CD4-positive, alpha-beta T cell treated with Interleukin-15 for 1 hour (primary cell): ENCODE measurements at regions not wholly inside any gene's neighbourhood (a gene's known extent, or its start where the extent isn't known, plus 50 kb on each side); places are given as distances from the start of the nearest gene placed in this dataset.
"Not testable (repeated sequence)": the region's sequence is repeated elsewhere in the genome, so short reads cannot be mapped to it uniquely, and the experiment has no call there.

ENCODE experiments used
- DNase-seq: peaks from one replicate; pipeline ENCODE4 v3.0.0-alpha.2; 2020

DNA sequence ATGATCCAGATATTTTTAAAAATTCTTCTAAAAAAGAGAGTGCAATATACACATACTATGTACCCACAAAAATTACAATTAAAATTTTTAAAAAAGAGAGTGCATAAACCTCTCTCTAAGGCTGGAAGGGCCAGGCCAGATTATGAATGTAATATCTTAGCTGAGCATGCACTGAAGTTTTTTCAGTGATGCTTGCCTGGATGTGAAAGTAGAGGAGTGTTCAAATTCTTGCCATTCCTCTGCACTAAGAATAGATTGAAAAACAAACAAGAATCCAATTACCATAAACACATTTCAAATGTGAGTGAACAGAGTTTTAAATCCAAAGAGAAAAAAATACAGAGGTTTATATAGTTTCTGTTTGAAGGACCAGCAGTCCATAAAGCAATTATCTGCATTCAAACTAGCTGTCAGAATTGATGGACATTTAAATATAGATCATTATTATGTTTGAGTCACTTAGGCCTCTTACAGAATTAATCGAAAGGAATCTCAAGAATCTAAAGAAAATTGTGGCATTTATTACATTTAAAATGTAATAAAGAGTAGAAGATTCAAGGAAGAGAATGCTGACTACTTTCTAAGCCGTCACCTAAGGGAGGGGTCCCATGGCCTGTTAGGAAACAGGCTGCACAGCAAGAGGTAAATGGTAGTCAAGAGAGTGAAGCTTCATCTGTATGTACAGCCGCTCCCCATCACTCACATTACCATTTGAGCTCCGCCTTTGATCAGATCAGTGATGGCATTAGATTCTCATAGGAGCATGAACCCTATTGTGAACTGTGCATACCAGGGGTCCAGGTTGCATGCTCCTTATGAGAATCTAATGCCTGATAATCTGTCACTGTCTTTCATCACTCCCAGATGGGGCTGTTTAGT is 159.3 kb upstream of the MDFIC2 start:
- no peak for DNase-seq

DNA sequence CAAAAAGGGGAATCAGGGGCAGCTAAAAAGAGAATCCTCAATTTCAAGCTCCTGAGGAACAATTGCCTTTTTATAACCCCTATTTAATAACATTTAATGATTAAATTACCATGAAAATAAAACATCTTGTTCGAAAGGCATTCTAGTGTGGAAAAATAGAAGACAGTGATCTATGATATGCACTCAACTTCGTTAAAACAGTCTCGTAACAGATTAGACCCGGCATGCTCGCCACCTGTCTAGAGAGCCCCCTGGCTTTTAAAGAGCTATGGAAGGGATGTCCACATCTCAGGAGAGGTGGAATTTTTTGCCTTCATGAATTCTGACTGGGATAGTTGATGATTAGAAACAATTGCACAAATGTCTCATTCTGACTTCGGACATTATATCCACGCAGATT is 153.7 kb upstream of the MDFIC2 start:
- DNase-seq = no peak

DNA sequence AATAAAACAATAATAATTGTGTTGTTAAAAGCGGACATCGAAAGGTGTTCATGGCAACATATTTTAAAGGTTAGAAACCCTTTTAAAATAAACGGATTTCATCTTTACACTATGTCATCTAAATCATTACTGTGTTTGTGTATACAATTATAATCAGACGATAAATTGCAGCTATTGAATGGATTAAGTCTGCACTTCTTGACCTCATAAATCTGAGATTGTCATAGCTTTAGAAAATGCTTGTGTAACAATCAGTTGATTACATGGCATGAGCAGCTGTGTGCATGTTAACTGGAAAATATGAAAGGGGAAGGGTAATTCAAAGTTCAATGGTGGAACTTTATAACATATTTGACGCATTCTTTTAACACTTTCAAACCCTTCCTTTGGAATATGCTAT is 152.4 kb upstream of the MDFIC2 start:
- DNase-seq = no peak

DNA sequence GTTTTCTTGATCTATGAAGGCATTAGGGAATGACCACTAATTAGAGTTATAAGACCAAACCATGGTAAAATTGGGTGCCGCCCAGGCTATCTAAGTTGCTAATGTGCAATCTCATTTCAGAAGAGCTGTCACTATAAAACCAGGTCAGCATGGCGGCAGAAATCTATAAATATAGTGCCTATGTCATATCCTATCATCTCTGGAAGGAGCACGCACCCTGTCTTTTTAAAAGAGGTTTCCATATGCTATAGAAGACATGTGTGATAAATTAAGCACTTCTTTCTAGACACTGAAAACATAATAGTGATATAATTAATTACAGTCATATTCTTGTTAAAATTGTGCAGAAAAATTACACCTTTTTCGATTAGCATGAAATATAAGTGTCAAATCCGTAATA is 152.0 kb upstream of the MDFIC2 start:
- DNase-seq = no peak

DNA sequence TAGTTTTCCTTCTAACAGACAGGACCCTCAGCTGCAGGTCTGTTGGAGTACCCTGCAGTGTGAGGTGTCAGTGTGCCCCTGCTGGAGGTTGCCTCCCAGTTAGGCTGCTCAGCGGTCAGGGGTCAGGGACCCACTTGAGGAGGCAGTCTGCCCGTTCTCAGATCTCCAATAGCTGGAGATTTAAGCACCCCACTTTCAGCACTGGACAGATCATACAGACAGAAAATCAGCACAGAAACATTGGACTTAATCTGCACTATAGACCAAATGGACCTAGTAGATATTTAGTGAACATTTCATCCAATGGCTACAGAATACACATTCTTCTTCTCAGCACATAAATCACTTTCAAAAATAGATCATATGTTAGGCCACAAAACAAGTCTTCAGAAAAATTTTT is 137.8 kb upstream of the MDFIC2 start:
- not testable (repeated sequence) for DNase-seq

DNA sequence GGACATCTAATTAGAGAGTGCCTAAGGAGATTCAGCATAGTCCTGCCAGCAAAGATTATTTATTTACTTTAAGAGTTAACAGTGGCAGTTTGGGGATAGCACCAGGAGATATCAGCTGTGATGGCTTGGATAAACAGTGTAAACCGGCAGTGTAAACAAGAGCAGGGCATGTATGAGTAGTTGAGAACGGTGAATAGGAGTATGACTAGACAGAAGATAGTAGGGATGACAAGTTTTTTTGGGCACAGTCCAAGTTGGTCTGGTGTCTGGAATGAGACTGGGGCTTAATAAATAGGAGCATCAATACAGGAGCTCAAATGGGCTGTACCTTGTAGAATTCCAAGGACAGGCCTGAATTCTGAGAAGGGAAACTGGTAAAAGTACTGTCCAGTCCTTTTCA is 123.0 kb upstream of the MDFIC2 start:
- DNase-seq = not testable (repeated sequence)

DNA sequence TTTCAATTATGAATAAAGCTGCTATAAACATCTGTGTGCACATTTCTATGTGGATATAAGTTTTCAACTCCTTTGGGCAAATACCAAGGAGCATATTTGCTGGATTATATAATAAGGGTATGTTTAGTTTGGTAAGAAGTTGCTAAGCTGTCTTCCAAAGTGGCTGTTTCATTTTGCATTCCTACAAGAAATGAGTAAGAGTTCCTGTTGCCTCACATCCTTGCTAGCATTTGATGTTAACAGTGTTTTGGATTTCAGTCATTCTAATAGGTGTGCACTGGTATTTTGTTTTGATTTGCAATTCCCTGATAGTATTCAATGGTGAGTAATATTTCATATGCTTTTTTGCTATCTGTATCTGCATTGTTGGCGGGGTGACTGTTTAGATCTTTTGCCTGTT is 120.7 kb upstream of the MDFIC2 start:
- DNase-seq = no peak

DNA sequence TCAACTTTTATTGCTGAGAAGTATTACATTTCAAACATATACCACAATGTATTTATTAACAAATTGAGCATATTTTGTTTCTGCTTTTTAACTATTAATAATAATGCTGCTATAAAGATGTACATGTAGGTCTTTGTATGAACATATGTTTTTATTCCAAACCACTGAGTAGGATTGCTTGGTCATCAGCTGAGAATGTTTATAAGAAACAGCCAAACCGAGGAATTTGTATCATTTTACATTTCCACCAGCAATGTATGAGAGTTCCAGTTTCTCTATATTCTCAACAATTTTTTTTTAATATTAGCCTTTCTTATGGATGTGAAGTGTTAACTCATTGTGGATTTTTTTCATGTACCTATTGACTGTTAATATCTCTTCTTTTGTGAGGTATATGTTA is 119.5 kb upstream of the MDFIC2 start:
- no peak for DNase-seq

DNA sequence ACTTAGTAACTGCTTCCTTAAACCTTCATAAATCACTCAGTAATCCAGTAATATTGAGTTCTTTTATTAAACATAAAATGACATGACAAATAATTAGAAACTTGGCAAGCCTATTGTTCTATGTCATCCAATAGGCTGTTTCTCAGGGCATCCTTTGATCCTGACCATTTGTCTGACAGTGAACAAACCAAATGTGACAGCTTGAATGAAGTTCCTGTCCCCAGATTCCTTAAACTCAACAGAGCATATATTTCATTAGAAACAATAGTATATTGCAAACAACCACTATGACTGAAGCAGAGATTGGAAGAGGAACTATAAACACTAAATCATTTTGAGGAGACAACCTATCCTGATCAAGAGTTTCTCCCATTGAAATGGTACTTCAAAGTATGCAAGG is 113.6 kb upstream of the MDFIC2 start:
- DNase-seq = no peak

DNA sequence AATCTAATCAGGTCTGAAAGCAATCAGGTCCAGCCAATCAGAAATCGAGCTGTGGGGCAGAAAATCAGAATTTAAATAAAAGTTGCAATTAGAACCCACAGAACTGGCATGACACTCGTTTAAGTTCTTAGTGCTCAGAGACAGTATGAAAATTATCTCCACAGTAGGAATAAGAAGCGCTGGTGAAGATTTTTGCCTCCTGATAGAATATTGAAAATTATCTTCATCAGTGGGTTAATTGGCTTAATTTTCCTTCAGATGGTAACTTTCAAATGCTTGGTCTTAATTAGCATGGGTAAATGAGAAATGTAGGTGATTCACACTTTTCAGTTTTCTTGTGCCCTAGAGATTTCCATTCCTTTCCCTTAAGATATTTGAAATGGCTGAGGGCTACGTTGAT is 109.1 kb upstream of the MDFIC2 start:
- no peak for DNase-seq

DNA sequence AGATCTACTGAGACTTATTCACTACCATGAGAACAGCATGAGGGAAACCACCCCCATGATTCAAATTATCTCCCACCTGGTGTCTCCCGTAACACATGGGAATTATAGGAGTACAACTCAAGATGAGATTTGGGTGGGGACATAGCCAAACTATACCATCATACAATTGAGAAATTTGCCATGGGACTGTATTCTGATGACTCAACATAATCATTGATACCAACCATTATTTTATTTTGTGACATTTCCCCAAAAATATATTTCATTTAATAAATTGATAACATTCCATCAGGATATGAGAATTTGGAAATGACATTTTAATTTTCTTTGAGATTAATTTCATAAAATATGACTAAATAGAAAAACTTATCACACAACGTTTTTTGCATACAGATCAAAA is 96.6 kb upstream of the MDFIC2 start:
- DNase-seq = no peak

DNA sequence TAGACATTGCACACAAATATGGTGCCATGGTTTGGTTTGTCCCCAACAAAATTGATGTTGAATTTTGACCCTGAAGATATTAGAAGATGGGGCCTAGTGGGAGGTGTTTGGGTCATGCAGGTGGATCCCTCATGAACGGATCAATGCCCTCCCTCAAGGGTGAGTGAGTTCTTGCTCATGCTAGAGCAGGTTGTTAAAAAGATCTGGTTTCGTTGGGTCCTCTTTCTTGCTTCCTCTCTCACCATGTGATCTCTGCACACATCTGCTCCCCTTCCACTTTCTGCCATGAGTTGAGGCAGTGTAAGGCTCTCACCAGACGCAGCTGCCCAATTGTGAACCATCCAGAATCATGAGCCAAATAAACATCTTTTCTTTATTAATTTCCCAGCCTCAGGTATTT is 87.8 kb upstream of the MDFIC2 start:
- no peak for DNase-seq

DNA sequence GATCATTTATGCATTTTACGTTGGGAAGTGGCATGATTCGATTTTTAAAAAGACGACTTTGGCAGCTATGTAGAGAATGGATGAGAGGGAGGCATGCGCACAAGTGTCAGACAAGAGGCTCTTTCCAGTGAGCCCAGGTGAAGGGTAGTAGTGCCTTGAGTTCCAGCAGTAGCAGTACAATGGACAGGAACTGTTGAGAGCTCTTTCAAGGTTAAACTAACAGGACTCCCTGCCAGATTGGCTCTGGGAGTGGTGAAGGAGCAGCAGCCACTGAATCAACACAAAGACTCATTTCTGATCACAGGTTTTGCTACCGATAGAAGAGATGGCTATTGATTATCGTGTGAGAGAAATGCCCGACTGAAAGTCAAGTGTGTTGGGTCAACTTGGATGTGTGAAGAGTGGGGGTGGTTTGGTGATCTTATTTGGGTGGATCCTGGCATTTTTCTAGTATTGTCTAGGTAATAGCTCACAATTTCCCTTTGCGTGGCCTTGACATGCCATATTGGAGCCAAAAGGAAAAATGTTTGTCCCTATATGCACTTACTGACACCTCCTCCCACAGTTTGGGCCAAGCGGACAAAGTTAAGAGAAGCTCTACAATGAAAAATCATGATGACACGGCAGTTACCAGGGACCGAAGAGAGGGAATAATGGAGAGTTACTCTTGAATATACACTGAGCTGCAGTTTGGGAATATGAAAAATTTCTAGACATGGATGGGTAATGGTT is 81.6 kb upstream of the MDFIC2 start:
- DNase-seq = no peak

DNA sequence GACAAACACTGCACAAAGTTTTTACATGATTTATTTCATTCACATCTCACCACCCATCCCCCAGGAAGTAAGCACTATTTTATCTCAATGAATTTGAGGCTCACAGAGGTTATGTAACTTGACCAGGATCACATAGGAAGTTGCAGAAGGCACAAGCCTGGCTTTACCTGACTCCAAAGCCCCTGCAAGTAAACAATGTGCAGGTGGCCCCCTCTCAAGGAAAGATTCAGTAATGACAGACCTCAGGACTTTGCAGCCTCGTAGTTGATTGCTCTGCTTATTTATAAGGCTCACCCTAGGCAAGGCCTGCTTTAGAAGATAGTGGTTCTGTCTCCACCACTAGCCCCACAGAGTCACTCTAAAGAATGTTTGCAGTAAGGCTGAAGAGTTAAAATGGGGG is 79.8 kb upstream of the MDFIC2 start:
- no peak for DNase-seq

DNA sequence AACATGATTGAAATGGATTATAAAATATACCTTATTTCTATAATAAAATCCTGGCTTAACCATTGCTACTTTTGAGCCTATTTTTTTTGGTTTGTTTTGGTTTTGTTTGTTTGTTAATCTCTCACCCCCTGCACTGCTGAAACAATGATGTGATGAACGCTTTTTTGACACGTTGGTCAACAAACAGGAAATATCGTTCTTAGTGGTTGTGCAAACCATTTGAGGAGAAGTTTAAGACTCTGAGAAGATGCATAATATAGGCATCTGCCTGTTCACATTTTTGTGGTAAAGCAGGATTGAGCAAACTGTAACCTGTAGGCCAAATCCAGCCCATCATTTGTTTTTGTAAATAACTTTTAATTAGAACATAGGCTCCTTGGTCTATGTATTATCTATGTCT is 75.5 kb upstream of the MDFIC2 start:
- no peak for DNase-seq

DNA sequence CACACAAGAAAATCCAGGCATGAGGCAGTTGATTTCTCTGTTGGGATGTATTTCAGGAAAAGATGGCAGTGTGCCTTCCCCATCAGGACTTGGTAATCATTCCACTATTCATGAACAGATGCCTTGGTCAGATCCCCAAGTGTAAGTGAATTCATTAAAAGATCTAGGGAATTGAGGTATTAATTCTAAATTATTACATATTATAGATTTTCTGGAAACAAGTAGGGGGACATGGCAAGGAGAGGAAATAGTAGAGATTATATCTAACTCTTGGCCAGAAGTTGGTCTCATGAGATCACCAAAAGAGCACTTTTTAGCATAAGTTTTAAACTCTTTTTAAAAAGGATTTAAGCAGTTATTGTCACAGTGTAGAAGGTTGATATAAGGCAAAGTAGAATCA is 74.4 kb upstream of the MDFIC2 start:
- no peak for DNase-seq

DNA sequence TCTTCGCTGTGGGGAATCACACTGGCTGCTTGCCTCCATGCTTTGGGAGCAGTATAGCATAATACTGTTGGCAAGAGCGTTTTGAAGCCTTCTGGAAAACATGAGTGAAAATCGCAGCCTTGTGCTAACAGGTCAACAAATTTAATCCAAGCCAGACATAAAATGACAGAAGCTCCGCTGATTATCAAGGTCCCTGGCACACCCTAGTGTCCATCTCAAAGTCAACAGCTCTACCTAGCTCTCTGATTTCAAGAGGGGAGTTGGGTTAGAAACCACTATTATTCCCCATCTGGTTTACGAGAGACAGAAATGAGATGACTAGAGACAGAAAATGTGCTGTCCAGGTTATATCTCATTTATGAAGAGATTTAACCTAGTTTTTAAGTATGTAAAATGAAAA is 73.6 kb upstream of the MDFIC2 start:
- DNase-seq = no peak

DNA sequence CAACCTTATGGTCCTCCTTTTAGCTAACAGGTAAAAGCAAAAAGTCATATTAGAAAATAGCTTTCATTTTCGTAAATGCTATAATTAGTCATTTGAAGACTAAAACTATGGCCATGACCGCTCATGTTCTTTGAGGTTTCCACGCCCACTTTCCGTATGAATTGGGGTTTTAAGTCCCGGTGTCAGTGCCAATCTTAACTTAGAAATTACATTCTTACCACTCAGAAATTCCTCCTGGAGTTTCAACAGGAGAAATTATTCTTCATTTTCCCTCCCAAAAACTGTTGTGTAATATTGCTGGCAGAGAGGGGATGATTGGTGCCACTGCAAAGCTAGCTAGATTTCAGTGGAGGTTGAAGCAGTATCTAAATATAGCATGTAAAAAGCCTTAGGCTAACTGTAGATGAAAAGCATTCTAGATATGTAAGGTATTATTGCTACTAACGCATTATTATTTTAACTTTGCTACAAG is 71.0 kb upstream of the MDFIC2 start:
- DNase-seq = no peak

DNA sequence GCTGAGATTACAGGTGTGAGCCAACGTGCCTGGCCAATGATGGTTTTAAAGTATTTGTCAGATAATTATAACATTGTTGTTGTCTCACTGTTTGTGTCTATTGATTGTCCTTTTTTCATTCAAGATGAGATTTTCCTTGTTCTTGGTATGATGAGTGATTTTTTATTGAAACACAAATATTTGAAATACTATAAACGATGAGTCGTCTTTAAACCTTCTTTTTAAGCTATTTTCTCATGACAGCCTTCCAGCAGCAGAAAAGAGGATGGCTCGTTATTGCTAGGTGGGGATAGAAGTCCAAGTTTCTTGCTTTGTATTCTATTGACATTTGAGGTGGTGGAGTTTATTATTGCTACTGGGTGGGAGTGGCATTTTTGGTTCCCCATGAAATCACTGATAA is 61.7 kb upstream of the MDFIC2 start:
- no peak for DNase-seq
